Ovary (tissue), 3 donors: ENCODE measurements at regions not wholly inside any gene's neighbourhood (a gene's known extent, or its start where the extent isn't known, plus 50 kb on each side); places are given as distances from the start of the nearest gene placed in this dataset.

Source experiments
- POLR2A ChIP-seq: fragments of 450-650 bp; IDR thresholded peaks from one replicate; pipeline ENCODE4 v1.6.1; 2017; ENCODE audit warnings: antibody characterized with exemption, mild to moderate bottlenecking, moderate library complexity
- TF ChIP-seq, protein P1 (sequence below), 3 donors: fragments of 450-650 bp in 2 of 3; fragments of 200-600 bp in 1 of 3; IDR thresholded peaks; one replicate each; pipeline versions ENCODE4 v1.5.1 to v1.8.0; 2016 to 2022; ENCODE audit warnings: antibody characterized with exemption in 3 of 3, mild to moderate bottlenecking in 1 of 3
- donor health status: DM: no; HTN: no; CAD: no.

DNA sequence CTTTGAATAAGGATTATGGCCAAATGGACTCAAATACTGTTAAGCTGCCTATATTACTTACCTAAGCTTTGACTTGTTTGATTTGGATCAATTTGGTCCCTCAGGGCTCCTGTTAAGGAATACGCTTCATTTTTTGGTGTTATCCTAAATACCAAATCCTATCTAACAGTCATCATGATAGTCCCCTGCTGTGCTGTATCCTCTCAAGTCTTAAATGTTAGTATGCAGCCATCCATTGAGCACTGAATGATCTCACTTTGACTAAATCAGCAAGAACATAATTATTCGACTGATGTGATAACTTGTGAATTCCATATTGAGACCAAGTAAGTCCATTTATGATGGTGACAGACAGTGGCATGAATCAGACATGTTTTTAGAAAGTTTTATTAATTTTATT, 53.1 kb upstream of the ATF3 start:
- TF ChIP-seq, protein P1, sequence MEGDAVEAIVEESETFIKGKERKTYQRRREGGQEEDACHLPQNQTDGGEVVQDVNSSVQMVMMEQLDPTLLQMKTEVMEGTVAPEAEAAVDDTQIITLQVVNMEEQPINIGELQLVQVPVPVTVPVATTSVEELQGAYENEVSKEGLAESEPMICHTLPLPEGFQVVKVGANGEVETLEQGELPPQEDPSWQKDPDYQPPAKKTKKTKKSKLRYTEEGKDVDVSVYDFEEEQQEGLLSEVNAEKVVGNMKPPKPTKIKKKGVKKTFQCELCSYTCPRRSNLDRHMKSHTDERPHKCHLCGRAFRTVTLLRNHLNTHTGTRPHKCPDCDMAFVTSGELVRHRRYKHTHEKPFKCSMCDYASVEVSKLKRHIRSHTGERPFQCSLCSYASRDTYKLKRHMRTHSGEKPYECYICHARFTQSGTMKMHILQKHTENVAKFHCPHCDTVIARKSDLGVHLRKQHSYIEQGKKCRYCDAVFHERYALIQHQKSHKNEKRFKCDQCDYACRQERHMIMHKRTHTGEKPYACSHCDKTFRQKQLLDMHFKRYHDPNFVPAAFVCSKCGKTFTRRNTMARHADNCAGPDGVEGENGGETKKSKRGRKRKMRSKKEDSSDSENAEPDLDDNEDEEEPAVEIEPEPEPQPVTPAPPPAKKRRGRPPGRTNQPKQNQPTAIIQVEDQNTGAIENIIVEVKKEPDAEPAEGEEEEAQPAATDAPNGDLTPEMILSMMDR (IDR thresholded peaks at IDR 0.05): no peak
- TF ChIP-seq POLR2A: no peak
